ENCODE measurements at regions not wholly inside any gene's neighbourhood (a gene's known extent, or its start where the extent isn't known, plus 50 kb on each side); places are given as distances from the start of the nearest gene placed in this dataset.

DNA sequence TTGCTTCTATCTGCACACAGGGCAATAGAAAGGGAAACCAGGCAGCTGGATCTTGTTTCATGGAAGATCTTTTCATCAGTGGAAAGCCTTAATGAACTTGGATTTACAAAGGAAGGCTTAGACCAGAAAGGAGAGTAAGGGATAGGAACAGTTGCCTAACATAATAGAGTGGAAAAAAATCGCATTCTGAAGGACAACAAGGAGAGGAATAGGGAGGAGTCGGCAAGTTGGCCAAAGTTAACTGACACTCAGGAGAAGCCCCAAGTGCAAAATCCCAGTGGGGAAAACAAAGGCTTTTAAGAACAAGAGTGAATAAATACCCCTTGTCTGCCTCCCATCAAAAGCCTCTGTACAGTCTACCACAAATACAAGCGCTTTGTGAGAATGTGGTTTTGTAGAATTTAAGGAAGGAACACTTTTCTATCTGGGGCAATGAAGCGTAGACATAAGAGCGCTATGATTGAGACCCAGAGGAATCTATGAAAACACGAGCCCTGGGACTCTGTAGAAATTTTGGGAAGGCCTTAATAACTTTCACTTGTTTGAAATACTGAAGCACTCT is 74.1 kb downstream of the ZNF648 start:
- Histone ChIP-seq H3K27me3 (ENCODE audit: low read depth, low read length) (peaks cover 57% of the 10 kb centered on the region), H3K4me1 (ENCODE audit: low read length) (no peaks in the 10 kb centered on the region), H3K9me3 (ENCODE audit: insufficient read depth, low read length) (no peaks in the 10 kb centered on the region), H3K27ac (ENCODE audit: low read length) (no peak overlapping the region), H3K4me2 (ENCODE audit: low read length) (no peak overlapping the region), H2AFZ (ENCODE audit: low read depth, low read length) (no peak overlapping the region), H3K79me2 (ENCODE audit: low read length) (no peaks in the 10 kb centered on the region), H3K36me3 (replicated peaks; ENCODE audit: low read depth, low read length) (no peaks in the 10 kb centered on the region), H3K4me3 (ENCODE audit: low read length) (no peak overlapping the region), H4K20me1 (ENCODE audit: insufficient read depth, low read length) (no peaks in the 10 kb centered on the region), H3K9ac (ENCODE audit: low read length) (no peak overlapping the region)
- TF ChIP-seq, protein P1, sequence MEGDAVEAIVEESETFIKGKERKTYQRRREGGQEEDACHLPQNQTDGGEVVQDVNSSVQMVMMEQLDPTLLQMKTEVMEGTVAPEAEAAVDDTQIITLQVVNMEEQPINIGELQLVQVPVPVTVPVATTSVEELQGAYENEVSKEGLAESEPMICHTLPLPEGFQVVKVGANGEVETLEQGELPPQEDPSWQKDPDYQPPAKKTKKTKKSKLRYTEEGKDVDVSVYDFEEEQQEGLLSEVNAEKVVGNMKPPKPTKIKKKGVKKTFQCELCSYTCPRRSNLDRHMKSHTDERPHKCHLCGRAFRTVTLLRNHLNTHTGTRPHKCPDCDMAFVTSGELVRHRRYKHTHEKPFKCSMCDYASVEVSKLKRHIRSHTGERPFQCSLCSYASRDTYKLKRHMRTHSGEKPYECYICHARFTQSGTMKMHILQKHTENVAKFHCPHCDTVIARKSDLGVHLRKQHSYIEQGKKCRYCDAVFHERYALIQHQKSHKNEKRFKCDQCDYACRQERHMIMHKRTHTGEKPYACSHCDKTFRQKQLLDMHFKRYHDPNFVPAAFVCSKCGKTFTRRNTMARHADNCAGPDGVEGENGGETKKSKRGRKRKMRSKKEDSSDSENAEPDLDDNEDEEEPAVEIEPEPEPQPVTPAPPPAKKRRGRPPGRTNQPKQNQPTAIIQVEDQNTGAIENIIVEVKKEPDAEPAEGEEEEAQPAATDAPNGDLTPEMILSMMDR (IDR thresholded peaks at IDR 0.05; ENCODE audit: low read depth, low read length) = no peak
- TF ChIP-seq EZH2phosphoT487 (IDR thresholded peaks at IDR 0.05; ENCODE audit: low read depth) = no peak

GRCh38 chr1:181986907-181987305 is 74.6 kb downstream of the ZNF648 start:
- Histone ChIP-seq H3K4me1 (ENCODE audit: low read length) (no peaks in the 10 kb centered on the region), H3K36me3 (replicated peaks; ENCODE audit: low read depth, low read length) (no peaks in the 10 kb centered on the region), H3K9me3 (ENCODE audit: insufficient read depth, low read length) (no peaks in the 10 kb centered on the region), H3K4me2 (ENCODE audit: low read length) (no peak overlapping the region), H2AFZ (ENCODE audit: low read depth, low read length) (no peak overlapping the region), H3K79me2 (ENCODE audit: low read length) (no peaks in the 10 kb centered on the region), H3K27ac (ENCODE audit: low read length) (no peak overlapping the region), H3K27me3 (ENCODE audit: low read depth, low read length) (peaks cover 58% of the 10 kb centered on the region), H3K9ac (ENCODE audit: low read length) (no peak overlapping the region), H3K4me3 (ENCODE audit: low read length) (no peak overlapping the region), H4K20me1 (ENCODE audit: insufficient read depth, low read length) (no peaks in the 10 kb centered on the region)
- TF ChIP-seq, protein P1 (IDR thresholded peaks at IDR 0.05; ENCODE audit: low read depth, low read length) = no peak
- no peak for TF ChIP-seq EZH2phosphoT487 (IDR thresholded peaks at IDR 0.05; ENCODE audit: low read depth)

DNA sequence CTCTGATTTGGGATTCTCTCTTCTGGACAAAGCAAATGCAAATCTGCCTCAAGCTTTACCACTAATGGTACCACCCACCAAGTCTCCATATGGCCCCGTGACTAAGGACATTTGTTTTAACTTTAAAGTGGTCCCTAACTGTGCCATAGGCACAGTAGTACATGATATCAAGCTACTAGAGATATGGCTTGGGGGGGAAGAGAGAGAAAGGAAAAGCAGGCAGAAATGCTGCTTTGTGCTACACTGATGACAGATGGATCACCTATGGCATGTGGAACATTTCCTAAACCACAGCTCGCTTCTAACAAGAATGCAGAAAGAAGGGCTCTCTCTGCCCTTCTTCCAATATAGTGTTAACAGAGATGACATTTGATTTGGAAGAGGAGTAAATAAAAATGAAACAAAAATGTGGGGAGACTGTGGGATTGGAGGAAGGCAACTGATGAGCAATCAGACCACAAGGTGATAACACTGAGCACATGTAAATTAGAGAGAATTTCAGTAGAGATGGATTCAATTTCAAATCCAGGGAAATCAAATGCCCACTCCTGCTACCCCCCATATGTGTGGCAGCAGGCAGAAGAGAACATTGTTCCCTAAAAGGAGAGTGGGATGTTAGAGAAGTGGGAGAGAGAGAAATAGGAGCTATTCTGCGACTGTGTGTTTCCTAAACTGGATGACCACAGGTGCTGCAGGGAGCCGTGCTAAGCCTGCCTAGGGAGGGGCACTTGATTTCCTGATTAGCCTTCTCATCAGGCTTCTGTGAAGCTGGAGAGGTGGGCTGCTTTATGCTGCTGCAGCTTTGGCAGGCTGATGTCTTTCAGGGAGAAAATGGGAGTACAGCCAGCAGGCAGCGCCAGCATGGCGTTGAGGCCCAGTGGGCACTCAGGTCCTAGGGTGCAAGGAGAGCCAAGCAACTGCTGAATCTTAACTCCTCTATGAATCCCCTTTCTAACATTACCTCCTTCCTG is 75.3 kb downstream of the ZNF648 start:
- Histone ChIP-seq H3K4me2 (ENCODE audit: low read length) (no peak overlapping the region), H3K79me2 (ENCODE audit: low read length) (no peaks in the 10 kb centered on the region)
- no peak for TF ChIP-seq EZH2phosphoT487 (IDR thresholded peaks at IDR 0.05; ENCODE audit: low read depth)
- TF ChIP-seq, protein P1 (IDR thresholded peaks at IDR 0.05; ENCODE audit: low read depth, low read length) = no peak

DNA sequence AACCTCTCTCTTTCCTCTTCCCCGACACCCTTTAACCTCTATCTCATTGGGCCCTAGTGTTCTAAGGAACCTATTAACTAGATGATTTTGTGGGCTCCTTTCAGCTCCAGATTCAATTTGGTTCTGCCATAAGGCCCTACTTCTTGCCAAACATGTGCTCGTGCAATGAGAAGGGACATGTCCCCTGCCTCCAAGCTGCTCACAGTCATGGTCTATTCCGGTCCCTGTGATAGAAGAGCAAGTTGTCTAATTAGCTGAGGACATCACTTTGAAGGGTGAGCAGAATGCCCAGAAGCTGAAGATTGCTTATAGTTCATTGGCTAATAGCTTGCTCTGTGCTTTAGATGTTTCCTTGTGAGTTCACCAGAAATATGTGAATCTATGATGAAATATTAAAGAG is 76.2 kb downstream of the ZNF648 start:
- Histone ChIP-seq H3K36me3 (replicated peaks; ENCODE audit: low read depth, low read length) (no peaks in the 10 kb centered on the region), H3K27me3 (ENCODE audit: low read depth, low read length) (peaks cover 57% of the 10 kb centered on the region), H4K20me1 (ENCODE audit: insufficient read depth, low read length) (no peaks in the 10 kb centered on the region), H3K27ac (ENCODE audit: low read length) (no peak overlapping the region), H3K4me3 (ENCODE audit: low read length) (no peak overlapping the region), H2AFZ (ENCODE audit: low read depth, low read length) (no peak overlapping the region), H3K9ac (ENCODE audit: low read length) (no peak overlapping the region), H3K4me1 (ENCODE audit: low read length) (no peaks in the 10 kb centered on the region), H3K79me2 (ENCODE audit: low read length) (no peaks in the 10 kb centered on the region), H3K9me3 (ENCODE audit: insufficient read depth, low read length) (no peaks in the 10 kb centered on the region), H3K4me2 (ENCODE audit: low read length) (no peak overlapping the region)
- TF ChIP-seq, protein P1 (IDR thresholded peaks at IDR 0.05; ENCODE audit: low read depth, low read length) = no peak
- no peak for TF ChIP-seq EZH2phosphoT487 (IDR thresholded peaks at IDR 0.05; ENCODE audit: low read depth)

More for the DNA sequence above, 75.3 kb downstream of the ZNF648 start:
- H3K27ac ChIP-seq (ENCODE audit: low read length) = no peak overlapping the region
- no peak overlapping the region for H2AFZ ChIP-seq (ENCODE audit: low read depth, low read length)
- no peak overlapping the region for H3K9ac ChIP-seq (ENCODE audit: low read length)
- H4K20me1 ChIP-seq (ENCODE audit: insufficient read depth, low read length) = no peaks in the 10 kb centered on the region
- H3K27me3 ChIP-seq (ENCODE audit: low read depth, low read length) = peaks cover 58% of the 10 kb centered on the region
- no peaks in the 10 kb centered on the region for H3K4me1 ChIP-seq (ENCODE audit: low read length)
- H3K9me3 ChIP-seq (ENCODE audit: insufficient read depth, low read length) = no peaks in the 10 kb centered on the region
- H3K36me3 ChIP-seq (replicated peaks; ENCODE audit: low read depth, low read length) = no peaks in the 10 kb centered on the region
- H3K4me3 ChIP-seq (ENCODE audit: low read length) = no peak overlapping the region
